Esophagus muscularis mucosa (tissue), 4 donors: ENCODE measurements at regions not wholly inside any gene's neighbourhood (a gene's known extent, or its start where the extent isn't known, plus 50 kb on each side); places are given as distances from the start of the nearest gene placed in this dataset.

ENCODE experiments used
- DNase-seq: peaks from one replicate; pipeline ENCODE4 v3.0.0-alpha.2; 2017; ENCODE audit errors: extremely low spot score
- H3K27ac ChIP-seq, 4 donors: fragments of 200-600 bp; sonication (generic); replicated peaks in 1 of 4; 1 replicate in 3 of 4; 2 replicates in 1 of 4; pipeline ENCODE4 v1.5.1; 2016 to 2019; ENCODE audit warnings: mild to moderate bottlenecking in 1 of 4
- H3K27me3 ChIP-seq, 4 donors: fragments of 200-600 bp; sonication (generic); one replicate each; pipeline versions ENCODE4 v1.5.1 to v1.6.0; 2016 to 2019
- H3K36me3 ChIP-seq, 4 donors: fragments of 200-600 bp; sonication (generic); one replicate each; pipeline ENCODE4 v1.5.1; 2016 to 2019
- H3K4me1 ChIP-seq, 4 donors: fragments of 200-600 bp; sonication (generic); one replicate each; pipeline ENCODE4 v1.5.1; 2016 to 2019
- H3K4me3 ChIP-seq, 4 donors: fragments of 200-600 bp; sonication (generic); 1 replicate in 2 of 4; 2 replicates in 2 of 4; pipeline ENCODE4 v1.5.1; 2016 to 2019; ENCODE audit warnings: mild to moderate bottlenecking in 4 of 4, moderate library complexity in 1 of 4
- H3K9me3 ChIP-seq, 4 donors: fragments of 200-600 bp; sonication (generic); 1 replicate in 3 of 4; 2 replicates in 1 of 4; pipeline ENCODE4 v1.5.1; 2016 to 2019
- EP300 ChIP-seq: sonication (generic); formaldehyde crosslinking; IDR thresholded peaks from one replicate; pipeline ENCODE4 v1.6.1; 2017; ENCODE audit warnings: antibody characterized with exemption
- POLR2A ChIP-seq: fragments of 450-650 bp; IDR thresholded peaks from one replicate; pipeline ENCODE4 v1.6.1; 2017; ENCODE audit warnings: antibody characterized with exemption, moderate library complexity, mild to moderate bottlenecking, low read depth
- POLR2AphosphoS5 ChIP-seq, 2 donors: sonication (generic); formaldehyde crosslinking; IDR thresholded peaks; one replicate each; pipeline ENCODE4 v1.6.1; 2017; ENCODE audit warnings: antibody characterized with exemption in 2 of 2
- WGBS: methylation state at CpG from one replicate; pipeline ENCODE4 v1.1.5; 2018; 5-methylcytosine and 5-hydroxymethylcytosine counted together
- intact Hi-C: fragments of 100-400 bp; cut with DNase I; formaldehyde crosslinking; loops from one replicate; pipeline ENCODE4 v1.15.1; 2023
- TF ChIP-seq, protein P1 (sequence below), 3 experiments: fragments of 200-600 bp in 2 of 3; fragments of 450-650 bp in 1 of 3; sonication (generic) in 2 of 3; IDR thresholded peaks; one replicate each; pipeline ENCODE4 v1.5.1; 2017 to 2019; ENCODE audit warnings: antibody characterized with exemption in 3 of 3, mild to moderate bottlenecking in 2 of 3, moderate library complexity in 1 of 3

- H3K36me3 ChIP-seq = no peaks in the 10 kb centered on the region
- no peaks in the 10 kb centered on the region for H3K4me1 ChIP-seq
- no peaks in the 10 kb centered on the region for H3K9me3 ChIP-seq
- H3K4me3 ChIP-seq = no peak overlapping the region
- intact Hi-C loops = no loop called here
- no peaks in the 10 kb centered on the region for H3K27me3 ChIP-seq
- WGBS = 95% methylated on average over 6 of the region's 6 CpGs
- no peak for DNase-seq
- no peak overlapping the region for H3K27ac ChIP-seq
- TF ChIP-seq, protein P1, sequence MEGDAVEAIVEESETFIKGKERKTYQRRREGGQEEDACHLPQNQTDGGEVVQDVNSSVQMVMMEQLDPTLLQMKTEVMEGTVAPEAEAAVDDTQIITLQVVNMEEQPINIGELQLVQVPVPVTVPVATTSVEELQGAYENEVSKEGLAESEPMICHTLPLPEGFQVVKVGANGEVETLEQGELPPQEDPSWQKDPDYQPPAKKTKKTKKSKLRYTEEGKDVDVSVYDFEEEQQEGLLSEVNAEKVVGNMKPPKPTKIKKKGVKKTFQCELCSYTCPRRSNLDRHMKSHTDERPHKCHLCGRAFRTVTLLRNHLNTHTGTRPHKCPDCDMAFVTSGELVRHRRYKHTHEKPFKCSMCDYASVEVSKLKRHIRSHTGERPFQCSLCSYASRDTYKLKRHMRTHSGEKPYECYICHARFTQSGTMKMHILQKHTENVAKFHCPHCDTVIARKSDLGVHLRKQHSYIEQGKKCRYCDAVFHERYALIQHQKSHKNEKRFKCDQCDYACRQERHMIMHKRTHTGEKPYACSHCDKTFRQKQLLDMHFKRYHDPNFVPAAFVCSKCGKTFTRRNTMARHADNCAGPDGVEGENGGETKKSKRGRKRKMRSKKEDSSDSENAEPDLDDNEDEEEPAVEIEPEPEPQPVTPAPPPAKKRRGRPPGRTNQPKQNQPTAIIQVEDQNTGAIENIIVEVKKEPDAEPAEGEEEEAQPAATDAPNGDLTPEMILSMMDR (IDR thresholded peaks at IDR 0.05) = no peak
- no peak for TF ChIP-seq EP300
- no peak for TF ChIP-seq POLR2A
- TF ChIP-seq POLR2AphosphoS5 (IDR thresholded peaks at IDR 0.05) = no peak
Observed at GRCh38 chr6:159610881-159611280, 82.2 kb downstream of the SOD2 start.

- intact Hi-C loops = no loop called here
- Histone ChIP-seq H3K4me1 (no peaks in the 10 kb centered on the region), H3K9me3 (no peaks in the 10 kb centered on the region), H3K4me3 (no peak overlapping the region), H3K27ac (no peak overlapping the region), H3K27me3 (no peaks in the 10 kb centered on the region), H3K36me3 (no peaks in the 10 kb centered on the region)
- WGBS = 71% methylated on average over 2 of the region's 2 CpGs
- TF ChIP-seq POLR2AphosphoS5 (IDR thresholded peaks at IDR 0.05) = no peak
- no peak for TF ChIP-seq POLR2A
- TF ChIP-seq EP300 = no peak
- TF ChIP-seq, protein P1 (IDR thresholded peaks at IDR 0.05) = no peak
- DNase-seq = no peak
Observed at GRCh38 chr6:159609652-159610178, 83.3 kb downstream of the SOD2 start.

DNA sequence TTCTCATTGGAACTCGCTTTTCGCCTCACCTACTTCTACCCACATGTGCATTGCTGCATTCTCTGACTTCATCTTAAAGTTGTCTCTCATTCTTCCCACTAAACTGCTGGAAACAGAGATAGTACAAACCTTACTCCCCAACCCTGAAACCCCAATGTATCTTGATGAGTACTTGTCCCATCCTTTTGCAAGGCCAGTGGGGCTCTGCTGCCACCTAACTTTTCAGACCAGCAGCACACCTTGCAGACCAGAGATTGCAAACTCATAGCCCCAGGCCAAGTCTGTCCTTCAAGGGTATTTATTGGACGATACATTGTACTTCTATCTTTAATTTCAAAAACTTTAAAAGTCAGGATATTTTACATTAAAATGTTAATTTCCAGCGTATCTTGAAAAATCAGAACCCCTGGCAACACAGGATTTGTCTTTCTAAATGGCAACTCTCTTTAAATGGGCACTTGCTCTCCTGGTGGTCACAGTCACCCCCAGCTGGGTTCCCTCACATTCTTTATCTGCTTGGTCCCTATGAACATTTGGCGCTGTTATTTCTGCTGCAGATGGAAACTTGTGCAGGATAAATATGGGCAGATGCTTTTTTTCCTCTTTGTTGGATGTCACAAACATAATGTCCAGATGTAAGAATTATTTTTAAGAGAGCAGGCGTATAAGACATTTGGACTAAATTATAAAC, 83.9 kb downstream of the SOD2 start:
- Histone ChIP-seq H3K4me3 (no peak overlapping the region), H3K27ac (no peak overlapping the region), H3K27me3 (no peaks in the 10 kb centered on the region), H3K36me3 (no peaks in the 10 kb centered on the region), H3K4me1 (no peaks in the 10 kb centered on the region), H3K9me3 (no peaks in the 10 kb centered on the region)
- intact Hi-C loops = no loop called here
- 73% methylated on average over 6 of the region's 6 CpGs for WGBS
- TF ChIP-seq EP300 = no peak
- TF ChIP-seq POLR2AphosphoS5 (IDR thresholded peaks at IDR 0.05) = no peak
- TF ChIP-seq, protein P1 (IDR thresholded peaks at IDR 0.05) = peak in 1 of 3 experiments; percentile 27
- no peak for TF ChIP-seq POLR2A
- no peak for DNase-seq

- H3K27me3 ChIP-seq = no peaks in the 10 kb centered on the region
- H3K27ac ChIP-seq = no peak overlapping the region
- 72% methylated on average over 2 of the region's 2 CpGs for WGBS
- TF ChIP-seq POLR2A (no peak), POLR2AphosphoS5 (IDR thresholded peaks at IDR 0.05) (no peak), EP300 (no peak)
- TF ChIP-seq, protein P1 (IDR thresholded peaks at IDR 0.05) = no peak
- no peaks in the 10 kb centered on the region for H3K9me3 ChIP-seq
- no peaks in the 10 kb centered on the region for H3K4me1 ChIP-seq
- intact Hi-C loops = no loop called here
- no peak overlapping the region for H3K4me3 ChIP-seq
- DNase-seq = no peak
- H3K36me3 ChIP-seq = no peaks in the 10 kb centered on the region
Observed at GRCh38 chr6:159606786-159607185, 86.3 kb downstream of the SOD2 start.
